Astrocyte (in vitro differentiated cells and primary cell): ENCODE measurements at regions not wholly inside any gene's neighbourhood (a gene's known extent, or its start where the extent isn't known, plus 50 kb on each side); places are given as distances from the start of the nearest gene placed in this dataset.

Experiments
- DNase-seq: peaks from one replicate; pipeline ENCODE4 v3.0.0-alpha.2; 2010; ENCODE audit warnings: low read depth
- FAIRE-seq: peaks from 2 replicates; lab custom pipeline; 2011; peaks lifted over from hg19 to GRCh38; lab: Jason Lieb, UNC
- H2AFZ ChIP-seq: 2 replicates; pipeline ENCODE4 v1.6.0; 2012; ENCODE audit warnings: low read depth, low read length, inconsistent platforms
- H3K27ac ChIP-seq: 2 replicates; pipeline ENCODE4 v1.5.1; 2011; ENCODE audit warnings: low read depth, low read length, inconsistent platforms
- H3K27me3 ChIP-seq: 2 replicates; pipeline ENCODE4 v1.6.0; 2011; ENCODE audit warnings: low read length, inconsistent platforms; ENCODE audit not compliant: insufficient read depth
- H3K36me3 ChIP-seq: 2 replicates; pipeline ENCODE4 v1.5.1; 2011; ENCODE audit warnings: low read length, inconsistent platforms; ENCODE audit not compliant: insufficient read depth
- H3K4me1 ChIP-seq: 2 replicates; pipeline ENCODE4 v1.5.1; 2011; ENCODE audit warnings: low read length, inconsistent platforms; ENCODE audit not compliant: insufficient read depth
- H3K4me2 ChIP-seq: 2 replicates; pipeline ENCODE4 v1.6.0; 2012; ENCODE audit warnings: low read length, inconsistent platforms
- H3K4me3 ChIP-seq: 2 replicates; pipeline ENCODE4 v1.5.1; 2011; ENCODE audit warnings: low read depth, mild to moderate bottlenecking, low read length, inconsistent platforms; ENCODE audit not compliant: insufficient read depth
- H3K79me2 ChIP-seq: 2 replicates; pipeline ENCODE4 v1.6.0; 2012; ENCODE audit warnings: mild to moderate bottlenecking, low read length, inconsistent platforms; ENCODE audit not compliant: insufficient read depth
- H3K9ac ChIP-seq: 2 replicates; pipeline ENCODE4 v1.6.0; 2012; ENCODE audit warnings: mild to moderate bottlenecking, low read length, inconsistent platforms
- H3K9me3 ChIP-seq: 2 replicates; pipeline ENCODE4 v1.5.1; 2012; ENCODE audit warnings: low read depth, mild to moderate bottlenecking, low read length, inconsistent platforms; ENCODE audit not compliant: insufficient read depth
- H4K20me1 ChIP-seq: 2 replicates; pipeline ENCODE4 v1.6.0; 2012; ENCODE audit warnings: low read length, inconsistent platforms; ENCODE audit not compliant: insufficient read depth
- H3K27ac Mint-ChIP-seq: one replicate; pipeline ENCODE4 v1.8.0; 2021; ENCODE audit warnings: mild to moderate bottlenecking, mixed read lengths; ENCODE audit not compliant: unreplicated experiment
- H3K27me3 Mint-ChIP-seq: one replicate; pipeline ENCODE4 v1.8.0; 2021; ENCODE audit warnings: low read depth, mixed read lengths; ENCODE audit not compliant: unreplicated experiment
- H3K36me3 Mint-ChIP-seq: one replicate; pipeline ENCODE4 v1.8.0; 2021; ENCODE audit warnings: low read depth, mixed read lengths; ENCODE audit not compliant: unreplicated experiment
- H3K4me1 Mint-ChIP-seq: one replicate; pipeline ENCODE4 v1.8.0; 2021; ENCODE audit warnings: low read depth, mixed read lengths; ENCODE audit not compliant: unreplicated experiment
- H3K4me3 Mint-ChIP-seq: one replicate; pipeline ENCODE4 v1.8.0; 2021; ENCODE audit warnings: mild to moderate bottlenecking, moderate library complexity, mixed read lengths; ENCODE audit not compliant: unreplicated experiment
- H3K9me3 Mint-ChIP-seq: one replicate; pipeline ENCODE4 v1.8.0; 2021; ENCODE audit warnings: mild to moderate bottlenecking, mixed read lengths; ENCODE audit not compliant: unreplicated experiment
- EZH2 ChIP-seq: IDR thresholded peaks from 2 replicates; pipeline ENCODE4 v1.6.1; 2012; ENCODE audit warnings: mild to moderate bottlenecking, low read length, inconsistent platforms; ENCODE audit not compliant: insufficient read depth
- TF ChIP-seq, protein P1 (sequence below): IDR thresholded peaks from 2 replicates; pipeline ENCODE4 v1.5.1; 2011; ENCODE audit warnings: low read depth, mild to moderate bottlenecking, inconsistent platforms, low read length, moderate library complexity; ENCODE audit not compliant: insufficient read depth

DNA sequence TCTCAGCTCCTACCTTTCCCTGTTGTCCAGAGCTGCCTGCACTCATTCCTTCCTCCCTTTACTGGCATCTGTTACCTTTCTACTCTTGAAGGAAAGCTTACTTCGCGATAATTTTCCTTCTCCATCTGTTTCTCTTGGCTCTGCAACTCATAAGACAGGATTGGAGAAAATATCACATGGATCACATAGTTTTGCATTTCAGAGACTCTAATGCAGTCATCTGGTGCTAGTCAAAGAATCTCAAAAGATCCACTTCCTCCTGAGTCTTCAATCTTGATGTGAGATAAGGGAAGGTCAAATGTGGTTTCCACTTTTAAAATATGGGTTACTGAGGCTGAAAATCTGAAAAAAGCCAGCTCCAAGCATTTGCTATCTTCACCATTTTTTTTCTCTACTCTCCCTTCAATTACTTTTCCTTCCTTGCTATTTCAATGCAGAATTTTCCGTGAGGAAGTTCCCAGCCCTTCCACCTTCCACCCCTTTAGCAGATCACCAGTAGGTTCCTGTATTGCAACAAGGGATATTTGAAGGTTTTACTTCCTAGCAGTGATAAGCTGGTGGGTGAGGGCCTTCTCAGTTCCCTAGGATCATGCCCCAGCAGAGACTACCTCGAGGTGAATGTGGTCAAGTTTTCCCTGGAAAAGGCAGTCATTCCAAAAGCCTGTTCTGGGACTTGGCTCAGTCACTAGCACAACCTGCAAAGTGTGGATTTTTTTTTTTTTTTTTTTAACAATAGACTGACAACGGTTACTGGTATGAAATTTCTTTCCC is 62.8 kb upstream of the LRRC1 start:
- DNase-seq (peak; percentile 36), FAIRE-seq (no peak)
- H3K79me2 ChIP-seq: no peaks in the 10 kb centered on the region
- Mint-ChIP-seq H3K4me3 (no peak overlapping the region), H3K36me3 (no peaks in the 10 kb centered on the region), H3K4me1 (peaks cover 43% of the 10 kb centered on the region), H3K27me3 (no peaks in the 10 kb centered on the region), H3K27ac (no peak overlapping the region), H3K9me3 (no peaks in the 10 kb centered on the region)
- TF ChIP-seq EZH2: no peak
- TF ChIP-seq, protein P1, sequence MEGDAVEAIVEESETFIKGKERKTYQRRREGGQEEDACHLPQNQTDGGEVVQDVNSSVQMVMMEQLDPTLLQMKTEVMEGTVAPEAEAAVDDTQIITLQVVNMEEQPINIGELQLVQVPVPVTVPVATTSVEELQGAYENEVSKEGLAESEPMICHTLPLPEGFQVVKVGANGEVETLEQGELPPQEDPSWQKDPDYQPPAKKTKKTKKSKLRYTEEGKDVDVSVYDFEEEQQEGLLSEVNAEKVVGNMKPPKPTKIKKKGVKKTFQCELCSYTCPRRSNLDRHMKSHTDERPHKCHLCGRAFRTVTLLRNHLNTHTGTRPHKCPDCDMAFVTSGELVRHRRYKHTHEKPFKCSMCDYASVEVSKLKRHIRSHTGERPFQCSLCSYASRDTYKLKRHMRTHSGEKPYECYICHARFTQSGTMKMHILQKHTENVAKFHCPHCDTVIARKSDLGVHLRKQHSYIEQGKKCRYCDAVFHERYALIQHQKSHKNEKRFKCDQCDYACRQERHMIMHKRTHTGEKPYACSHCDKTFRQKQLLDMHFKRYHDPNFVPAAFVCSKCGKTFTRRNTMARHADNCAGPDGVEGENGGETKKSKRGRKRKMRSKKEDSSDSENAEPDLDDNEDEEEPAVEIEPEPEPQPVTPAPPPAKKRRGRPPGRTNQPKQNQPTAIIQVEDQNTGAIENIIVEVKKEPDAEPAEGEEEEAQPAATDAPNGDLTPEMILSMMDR: no peak
- H3K27ac ChIP-seq: no peak overlapping the region
- H3K4me2 ChIP-seq: no peak overlapping the region
- no peaks in the 10 kb centered on the region for H4K20me1 ChIP-seq
- no peak overlapping the region for H3K4me3 ChIP-seq
- H3K27me3 ChIP-seq: no peaks in the 10 kb centered on the region
- H3K9me3 ChIP-seq: no peaks in the 10 kb centered on the region
- H3K36me3 ChIP-seq: no peaks in the 10 kb centered on the region
- peaks cover 17% of the 10 kb centered on the region for H3K4me1 ChIP-seq
- no peak overlapping the region for H2AFZ ChIP-seq
- H3K9ac ChIP-seq: no peak overlapping the region

DNA sequence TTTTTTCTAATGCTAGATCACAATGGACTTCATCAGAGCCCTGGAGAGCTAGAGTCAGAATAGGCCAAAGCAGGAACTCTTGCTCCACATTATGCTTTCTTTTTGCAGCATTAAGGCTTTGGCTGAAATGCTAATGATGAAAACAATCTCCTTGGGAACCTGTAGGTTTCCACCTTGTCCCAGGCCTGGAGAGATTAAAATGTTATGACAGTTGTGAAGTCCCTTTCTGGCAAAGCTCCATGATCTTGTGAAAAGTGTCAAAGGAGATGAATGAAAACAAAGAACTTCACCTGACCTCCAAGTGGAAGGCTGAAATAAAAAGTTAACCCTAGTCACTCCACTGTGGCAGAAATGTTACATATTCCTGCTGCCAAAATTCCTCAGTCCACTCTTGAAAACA is 64.0 kb upstream of the LRRC1 start:
- H3K4me1 Mint-ChIP-seq: peaks cover 45% of the 10 kb centered on the region
- H3K27me3 ChIP-seq: no peaks in the 10 kb centered on the region
- H3K4me3 Mint-ChIP-seq: no peak overlapping the region
- H3K4me2 ChIP-seq: no peak overlapping the region
- H3K27ac ChIP-seq: no peak overlapping the region
- DNase-seq (no peak), FAIRE-seq (no peak)
- H3K4me1 ChIP-seq: peaks cover 17% of the 10 kb centered on the region
- H3K36me3 ChIP-seq: no peaks in the 10 kb centered on the region
- no peaks in the 10 kb centered on the region for H3K9me3 Mint-ChIP-seq
- no peak overlapping the region for H3K9ac ChIP-seq
- H3K79me2 ChIP-seq: no peaks in the 10 kb centered on the region
- H3K27ac Mint-ChIP-seq: no peak overlapping the region
- no peaks in the 10 kb centered on the region for H3K36me3 Mint-ChIP-seq
- H3K27me3 Mint-ChIP-seq: no peaks in the 10 kb centered on the region
- no peaks in the 10 kb centered on the region for H4K20me1 ChIP-seq
- TF ChIP-seq EZH2: no peak
- TF ChIP-seq, protein P1: no peak
- H3K9me3 ChIP-seq: no peaks in the 10 kb centered on the region
- H3K4me3 ChIP-seq: no peak overlapping the region
- H2AFZ ChIP-seq: no peak overlapping the region

DNA sequence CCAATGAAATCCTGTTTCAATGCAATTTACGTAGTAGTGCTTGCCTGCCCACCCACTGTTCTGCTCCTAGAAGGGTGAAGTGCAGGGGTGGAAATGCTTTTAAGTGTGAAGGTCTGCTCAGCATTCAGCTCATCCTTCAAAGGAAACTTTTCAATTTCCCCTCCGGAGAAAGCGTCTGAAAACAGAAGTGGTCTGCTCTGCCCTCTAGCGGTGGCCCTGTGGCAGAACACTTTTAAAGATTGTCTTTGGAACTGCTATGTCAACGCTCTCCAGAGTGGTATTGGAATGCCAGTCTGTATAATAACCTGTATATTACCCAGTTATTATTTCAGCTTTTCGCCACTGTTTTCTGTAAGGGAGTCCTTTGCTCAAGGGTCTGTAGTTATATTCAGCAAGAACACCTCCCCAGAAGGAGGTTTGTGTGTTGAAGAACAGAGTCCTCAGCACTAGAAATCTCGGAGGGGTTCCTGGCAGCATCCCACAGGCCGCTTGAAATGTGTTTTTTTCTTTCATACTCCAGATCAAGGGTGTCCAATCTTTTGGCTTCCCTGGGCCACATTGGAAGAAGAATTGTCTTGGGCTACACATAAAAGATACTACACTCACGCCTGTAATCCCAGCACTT is 63.1 kb upstream of the KLHL31 start:
- Histone ChIP-seq H3K4me3 (no peak overlapping the region), H3K27ac (peak overlapping the region; percentile 15), H3K4me1 (peaks cover 10% of the 10 kb centered on the region), H3K9me3 (no peaks in the 10 kb centered on the region), H2AFZ (peak overlapping the region; percentile 51), H4K20me1 (no peaks in the 10 kb centered on the region), H3K79me2 (no peaks in the 10 kb centered on the region), H3K9ac (peak overlapping the region; percentile 33), H3K27me3 (no peaks in the 10 kb centered on the region), H3K36me3 (no peaks in the 10 kb centered on the region), H3K4me2 (peak overlapping the region; percentile 67)
- H3K36me3 Mint-ChIP-seq: no peaks in the 10 kb centered on the region
- no peak for DNase-seq
- no peak for FAIRE-seq
- no peaks in the 10 kb centered on the region for H3K9me3 Mint-ChIP-seq
- peaks cover 33% of the 10 kb centered on the region for H3K4me1 Mint-ChIP-seq
- no peaks in the 10 kb centered on the region for H3K27me3 Mint-ChIP-seq
- no peak overlapping the region for H3K4me3 Mint-ChIP-seq
- peak overlapping the region; percentile 97 for H3K27ac Mint-ChIP-seq
- no peak for TF ChIP-seq EZH2
- TF ChIP-seq, protein P1: peak; percentile 97
